SK-N-SH treated with all-trans-retinoic acid at 6 μM for 48 hours (cell line): ENCODE measurements at regions not wholly inside any gene's neighbourhood (a gene's known extent, or its start where the extent isn't known, plus 50 kb on each side); places are given as distances from the start of the nearest gene placed in this dataset.

Experiments used
- ARNTL ChIP-seq: fragments of 450-650 bp; formaldehyde crosslinking; IDR thresholded peaks from 2 replicates; pipeline ENCODE4 v1.5.0; 2020; ENCODE audit warnings: low read depth, mild to moderate bottlenecking, moderate library complexity, borderline replicate concordance
- GLIS3 ChIP-seq: fragments of 250-450 bp; sonication (Bioruptor Pico); IDR thresholded peaks from 2 replicates; pipeline ENCODE4 v1.5.0; 2020; ENCODE audit warnings: mild to moderate bottlenecking, moderate library complexity
- RARB ChIP-seq: fragments of 250-450 bp; sonication (Bioruptor Pico); IDR thresholded peaks from 2 replicates; pipeline ENCODE4 v1.8.0; 2021; ENCODE audit warnings: mild to moderate bottlenecking, moderate library complexity
- SNAI2 ChIP-seq: fragments of 250-450 bp; sonication (Bioruptor Pico); IDR thresholded peaks from 2 replicates; pipeline ENCODE4 v1.5.0; 2020; ENCODE audit warnings: mild to moderate bottlenecking, moderate library complexity
- TCF4 ChIP-seq: fragments of 250-450 bp; sonication (Bioruptor Pico); IDR thresholded peaks from 2 replicates; pipeline ENCODE4 v1.8.0; 2021; ENCODE audit warnings: mild to moderate bottlenecking, moderate library complexity, borderline replicate concordance
- ZFP3 ChIP-seq: fragments of 250-450 bp; sonication (Bioruptor Pico); IDR thresholded peaks from 2 replicates; pipeline ENCODE4 v1.5.0; 2020; ENCODE audit warnings: mild to moderate bottlenecking, moderate library complexity
- ZNF565 ChIP-seq: fragments of 450-650 bp; formaldehyde crosslinking; conservative IDR thresholded peaks from 2 replicates; pipeline ENCODE4 v1.5.0; 2020; ENCODE audit warnings: low read depth, mild to moderate bottlenecking, moderate library complexity
- ZNF8 ChIP-seq: fragments of 450-650 bp; formaldehyde crosslinking; IDR thresholded peaks from 2 replicates; pipeline ENCODE4 v1.5.0; 2020; ENCODE audit warnings: mild to moderate bottlenecking, moderate library complexity
- TF ChIP-seq, protein P1 (sequence below): fragments of 250-450 bp; sonication (Bioruptor Pico); IDR thresholded peaks from 2 replicates; pipeline ENCODE4 v1.8.0; 2020; ENCODE audit warnings: mild to moderate bottlenecking, moderate library complexity, borderline replicate concordance
- TF ChIP-seq, protein P2 (sequence below): fragments of 250-450 bp; sonication (Bioruptor Pico); IDR thresholded peaks from 2 replicates; pipeline ENCODE4 v1.5.1; 2021; ENCODE audit warnings: mild to moderate bottlenecking, moderate library complexity

DNA sequence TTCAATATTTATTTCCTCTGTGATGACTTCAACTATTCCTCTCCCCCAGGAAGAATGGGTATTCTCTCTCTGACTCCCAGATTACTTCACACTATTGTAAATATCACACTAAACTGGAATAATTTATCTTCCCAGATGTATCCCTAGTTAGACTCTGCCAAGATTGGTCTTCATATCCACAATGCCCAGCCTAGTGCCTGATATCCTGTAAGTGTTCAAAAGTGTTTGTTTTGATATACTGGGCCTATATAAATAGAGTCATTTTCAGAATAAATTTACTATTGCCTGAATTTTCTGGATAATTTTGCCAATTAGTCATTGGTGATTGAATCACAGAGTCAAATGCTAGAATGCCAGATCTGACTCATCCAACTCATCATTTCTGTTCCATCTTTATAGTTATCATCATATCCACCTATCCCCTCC is 143.7 kb upstream of the TNC start:
- no peak for TF ChIP-seq TCF4 (CRISPR knock-in tag)
- TF ChIP-seq GLIS3 (CRISPR knock-in tag), result no peak
- no peak for TF ChIP-seq ZFP3
- TF ChIP-seq ARNTL, result no peak
- no peak for TF ChIP-seq RARB (CRISPR knock-in tag)
- TF ChIP-seq SNAI2 (CRISPR knock-in tag), result no peak
- TF ChIP-seq, protein P1, sequence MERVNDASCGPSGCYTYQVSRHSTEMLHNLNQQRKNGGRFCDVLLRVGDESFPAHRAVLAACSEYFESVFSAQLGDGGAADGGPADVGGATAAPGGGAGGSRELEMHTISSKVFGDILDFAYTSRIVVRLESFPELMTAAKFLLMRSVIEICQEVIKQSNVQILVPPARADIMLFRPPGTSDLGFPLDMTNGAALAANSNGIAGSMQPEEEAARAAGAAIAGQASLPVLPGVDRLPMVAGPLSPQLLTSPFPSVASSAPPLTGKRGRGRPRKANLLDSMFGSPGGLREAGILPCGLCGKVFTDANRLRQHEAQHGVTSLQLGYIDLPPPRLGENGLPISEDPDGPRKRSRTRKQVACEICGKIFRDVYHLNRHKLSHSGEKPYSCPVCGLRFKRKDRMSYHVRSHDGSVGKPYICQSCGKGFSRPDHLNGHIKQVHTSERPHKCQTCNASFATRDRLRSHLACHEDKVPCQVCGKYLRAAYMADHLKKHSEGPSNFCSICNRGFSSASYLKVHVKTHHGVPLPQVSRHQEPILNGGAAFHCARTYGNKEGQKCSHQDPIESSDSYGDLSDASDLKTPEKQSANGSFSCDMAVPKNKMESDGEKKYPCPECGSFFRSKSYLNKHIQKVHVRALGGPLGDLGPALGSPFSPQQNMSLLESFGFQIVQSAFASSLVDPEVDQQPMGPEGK, result no peak
- TF ChIP-seq, protein P2, sequence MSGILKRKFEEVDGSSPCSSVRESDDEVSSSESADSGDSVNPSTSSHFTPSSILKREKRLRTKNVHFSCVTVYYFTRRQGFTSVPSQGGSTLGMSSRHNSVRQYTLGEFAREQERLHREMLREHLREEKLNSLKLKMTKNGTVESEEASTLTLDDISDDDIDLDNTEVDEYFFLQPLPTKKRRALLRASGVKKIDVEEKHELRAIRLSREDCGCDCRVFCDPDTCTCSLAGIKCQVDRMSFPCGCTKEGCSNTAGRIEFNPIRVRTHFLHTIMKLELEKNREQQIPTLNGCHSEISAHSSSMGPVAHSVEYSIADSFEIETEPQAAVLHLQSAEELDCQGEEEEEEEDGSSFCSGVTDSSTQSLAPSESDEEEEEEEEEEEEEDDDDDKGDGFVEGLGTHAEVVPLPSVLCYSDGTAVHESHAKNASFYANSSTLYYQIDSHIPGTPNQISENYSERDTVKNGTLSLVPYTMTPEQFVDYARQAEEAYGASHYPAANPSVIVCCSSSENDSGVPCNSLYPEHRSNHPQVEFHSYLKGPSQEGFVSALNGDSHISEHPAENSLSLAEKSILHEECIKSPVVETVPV (CRISPR knock-in tag), result no peak
- no peak for TF ChIP-seq ZNF565 (CRISPR knock-in tag)
- no peak for TF ChIP-seq ZNF8
